Activated B cell treated with CpG ODN at 0.5 μM for 24 hours (primary cell): ENCODE measurements at regions not wholly inside any gene's neighbourhood (a gene's known extent, or its start where the extent isn't known, plus 50 kb on each side); places are given as distances from the start of the nearest gene placed in this dataset.

Source experiments
- ATAC-seq: fragments of 200-7000 bp; cut with Tn5 transposase; one replicate; pipeline ENCODE4 v1.10.0; 2021; ENCODE audit warnings: low read depth, mild to moderate bottlenecking, moderate library complexity
- CTCF ChIA-PET: fragments of 350-600 bp; sonication (Branson Sonifier 250); formaldehyde crosslinking; loops from one replicate; lab custom pipeline; 2021; ENCODE audit warnings: antibody characterized with exemption; lab: Charles Lee
- POLR2A ChIA-PET: fragments of 350-600 bp; sonication (Branson Sonifier 250); formaldehyde crosslinking; loops from one replicate; lab custom pipeline; 2021; ENCODE audit warnings: antibody characterized with exemption; lab: Charles Lee
- DNase-seq: peaks from one replicate; pipeline ENCODE4 v3.0.0; 2022
- H3K27ac Mint-ChIP-seq: one replicate; pipeline ENCODE4 v1.8.0; 2020; ENCODE audit warnings: mixed read lengths
- H3K27me3 Mint-ChIP-seq: one replicate; pipeline ENCODE4 v1.8.0; 2021; ENCODE audit warnings: mixed read lengths
- H3K36me3 Mint-ChIP-seq: one replicate; pipeline ENCODE4 v1.8.0; 2021; ENCODE audit warnings: low read depth, mixed read lengths
- H3K4me1 Mint-ChIP-seq: one replicate; pipeline ENCODE4 v1.8.0; 2021; ENCODE audit warnings: mixed read lengths
- H3K4me3 Mint-ChIP-seq: one replicate; pipeline ENCODE4 v1.8.0; 2020; ENCODE audit warnings: mild to moderate bottlenecking, mixed read lengths
- H3K9me3 Mint-ChIP-seq: one replicate; pipeline ENCODE4 v1.8.0; 2020; ENCODE audit warnings: mixed read lengths
- intact Hi-C: fragments of 100-400 bp; cut with micrococcal nuclease; formaldehyde crosslinking; loops from one replicate; pipeline ENCODE4 v1.15.1; 2024
- TF ChIP-seq, protein P1 (sequence below): fragments of 200-600 bp; IDR thresholded peaks from one replicate; pipeline ENCODE4 v1.8.0; 2022; ENCODE audit warnings: antibody characterized with exemption, mild to moderate bottlenecking

DNA sequence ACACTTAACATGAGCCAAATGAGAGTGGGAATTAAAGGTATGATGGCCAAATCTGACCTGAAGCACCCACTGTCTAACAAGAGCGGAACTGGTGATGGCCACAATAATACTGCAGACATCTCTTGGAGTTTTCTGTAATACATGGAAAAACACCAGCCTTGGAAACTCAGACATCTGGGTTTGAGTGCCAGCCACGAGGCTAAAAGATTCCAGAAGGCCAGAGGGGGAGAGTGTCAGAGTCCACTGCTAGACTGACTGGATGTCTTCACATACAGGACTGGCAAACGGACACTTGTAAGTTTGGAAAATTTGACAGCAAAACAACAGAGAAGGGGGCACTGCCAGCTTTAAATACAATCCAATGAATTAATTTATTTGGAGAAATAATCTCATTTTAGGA, 175.1 kb downstream of the ADSS2 start:
- no peak overlapping the region for H3K27ac Mint-ChIP-seq
- intact Hi-C loops, result no loop called here
- CTCF ChIA-PET, result no interaction called here

DNA sequence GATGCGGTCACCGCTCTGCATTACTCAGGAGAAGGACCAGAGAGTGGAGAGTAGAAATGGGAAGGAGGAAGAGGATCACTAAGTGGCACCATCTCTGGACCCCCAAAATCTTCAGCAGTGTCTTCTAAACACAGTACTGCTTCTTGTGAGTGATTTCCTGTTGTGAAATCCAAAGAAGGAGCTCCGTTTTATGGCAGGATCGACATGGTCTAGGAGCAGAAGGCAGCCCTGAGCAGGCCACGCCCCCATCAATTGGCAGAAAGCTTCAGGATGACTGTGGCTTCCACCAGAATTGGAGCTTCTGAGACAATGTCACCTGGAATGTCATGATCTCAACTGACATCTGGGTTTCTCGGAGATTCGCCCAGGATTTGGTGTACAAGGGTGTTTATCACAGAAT, 171.5 kb downstream of the ADSS2 start:
- TF ChIP-seq, protein P1, sequence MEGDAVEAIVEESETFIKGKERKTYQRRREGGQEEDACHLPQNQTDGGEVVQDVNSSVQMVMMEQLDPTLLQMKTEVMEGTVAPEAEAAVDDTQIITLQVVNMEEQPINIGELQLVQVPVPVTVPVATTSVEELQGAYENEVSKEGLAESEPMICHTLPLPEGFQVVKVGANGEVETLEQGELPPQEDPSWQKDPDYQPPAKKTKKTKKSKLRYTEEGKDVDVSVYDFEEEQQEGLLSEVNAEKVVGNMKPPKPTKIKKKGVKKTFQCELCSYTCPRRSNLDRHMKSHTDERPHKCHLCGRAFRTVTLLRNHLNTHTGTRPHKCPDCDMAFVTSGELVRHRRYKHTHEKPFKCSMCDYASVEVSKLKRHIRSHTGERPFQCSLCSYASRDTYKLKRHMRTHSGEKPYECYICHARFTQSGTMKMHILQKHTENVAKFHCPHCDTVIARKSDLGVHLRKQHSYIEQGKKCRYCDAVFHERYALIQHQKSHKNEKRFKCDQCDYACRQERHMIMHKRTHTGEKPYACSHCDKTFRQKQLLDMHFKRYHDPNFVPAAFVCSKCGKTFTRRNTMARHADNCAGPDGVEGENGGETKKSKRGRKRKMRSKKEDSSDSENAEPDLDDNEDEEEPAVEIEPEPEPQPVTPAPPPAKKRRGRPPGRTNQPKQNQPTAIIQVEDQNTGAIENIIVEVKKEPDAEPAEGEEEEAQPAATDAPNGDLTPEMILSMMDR, result no peak
- ATAC-seq (no peak), DNase-seq (no peak)
- Mint-ChIP-seq H3K4me1 (no peaks in the 10 kb centered on the region), H3K36me3 (no peaks in the 10 kb centered on the region), H3K27ac (no peak overlapping the region), H3K27me3 (no peaks in the 10 kb centered on the region), H3K9me3 (no peaks in the 10 kb centered on the region), H3K4me3 (no peak overlapping the region)
- intact Hi-C loops, result no loop called here
- POLR2A ChIA-PET, result no interaction called here
- CTCF ChIA-PET, result interaction anchor here (0.6 to 0.9 kb wide), 2 partner anchors 19 to 496 kb away, joined by 3 to 4 read pairs; no protein-coding TSS in a partner anchor

More for the DNA sequence above, 175.1 kb downstream of the ADSS2 start:
- H3K9me3 Mint-ChIP-seq, result no peaks in the 10 kb centered on the region
- peaks cover 15% of the 10 kb centered on the region for H3K4me1 Mint-ChIP-seq
- no peak overlapping the region for H3K4me3 Mint-ChIP-seq
- POLR2A ChIA-PET, result no interaction called here
- TF ChIP-seq, protein P1, result no peak
- no peak for DNase-seq
- H3K27me3 Mint-ChIP-seq, result no peaks in the 10 kb centered on the region
- H3K36me3 Mint-ChIP-seq, result no peaks in the 10 kb centered on the region
- ATAC-seq, result no peak

DNA sequence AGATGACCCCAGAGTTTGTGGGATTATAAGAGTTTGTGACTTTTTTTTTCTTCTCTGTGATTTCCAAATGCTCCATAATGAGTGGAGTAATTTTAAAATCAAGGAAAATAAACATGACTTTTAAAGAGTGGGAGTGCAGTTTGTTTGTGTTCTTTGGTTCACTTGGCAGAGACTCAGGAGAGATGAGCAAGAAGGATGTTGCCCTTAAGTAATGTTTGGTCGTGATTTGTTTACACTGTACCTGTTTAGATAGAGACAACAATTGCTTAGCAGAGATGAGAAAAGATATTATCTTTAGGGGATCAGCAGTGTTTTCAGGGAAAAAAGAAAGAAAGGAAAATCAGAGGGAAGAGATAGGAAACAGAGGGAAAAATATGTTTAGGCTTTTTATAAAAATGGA, 170.8 kb downstream of the ADSS2 start:
- intact Hi-C loops, result no loop called here
- POLR2A ChIA-PET, result no interaction called here
- no peak for ATAC-seq

GRCh38 chr1:244283772-244284171, 167.9 kb downstream of the ADSS2 start:
- CTCF ChIA-PET, result interaction anchor here (0.9 to 1.3 kb wide), 2 partner anchors 10 to 16 kb away, joined by 3 read pairs; no protein-coding TSS in a partner anchor
- intact Hi-C loops, result no loop called here
- DNase-seq, result no peak
- ATAC-seq, result no peak
- H3K27me3 Mint-ChIP-seq, result no peaks in the 10 kb centered on the region
- TF ChIP-seq, protein P1, result no peak
- peaks cover 3% of the 10 kb centered on the region for H3K9me3 Mint-ChIP-seq
- no peaks in the 10 kb centered on the region for H3K4me1 Mint-ChIP-seq
- POLR2A ChIA-PET, result no interaction called here
- H3K27ac Mint-ChIP-seq, result no peak overlapping the region
- no peak overlapping the region for H3K4me3 Mint-ChIP-seq
- H3K36me3 Mint-ChIP-seq, result no peaks in the 10 kb centered on the region

More for the DNA sequence above, 170.8 kb downstream of the ADSS2 start:
- Mint-ChIP-seq H3K27ac (no peak overlapping the region), H3K4me3 (no peak overlapping the region), H3K4me1 (no peaks in the 10 kb centered on the region), H3K27me3 (no peaks in the 10 kb centered on the region), H3K36me3 (no peaks in the 10 kb centered on the region), H3K9me3 (no peaks in the 10 kb centered on the region)
- no peak for DNase-seq
- TF ChIP-seq, protein P1, result no peak
- CTCF ChIA-PET, result interaction anchor here (0.6 kb wide), 1 partner anchor 496 kb away, joined by 4 read pairs; no protein-coding TSS in a partner anchor

- ATAC-seq (no peak), DNase-seq (no peak)
- POLR2A ChIA-PET, result no interaction called here
Observed at GRCh38 chr1:244284641-244285156, 167.0 kb downstream of the ADSS2 start.

More at GRCh38 chr1:244284641-244285156, 167.0 kb downstream of the ADSS2 start:
- H3K4me1 Mint-ChIP-seq, result no peaks in the 10 kb centered on the region
- H3K9me3 Mint-ChIP-seq, result peaks cover 5% of the 10 kb centered on the region
- CTCF ChIA-PET, result interaction anchor here (1.3 kb wide), 1 partner anchor 15 kb away, joined by 3 read pairs; no protein-coding TSS in a partner anchor
- no peak overlapping the region for H3K27ac Mint-ChIP-seq
- TF ChIP-seq, protein P1, result no peak
- no peak overlapping the region for H3K4me3 Mint-ChIP-seq
- no peaks in the 10 kb centered on the region for H3K36me3 Mint-ChIP-seq
- intact Hi-C loops, result no loop called here
- H3K27me3 Mint-ChIP-seq, result no peaks in the 10 kb centered on the region
